ENCODE measurements at regions not wholly inside any gene's neighbourhood (a gene's known extent, or its start where the extent isn't known, plus 50 kb on each side); places are given as distances from the start of the nearest gene placed in this dataset.
A peak's percentile ranks its signal among the peaks of the same experiment; 100 is the strongest.

DNA sequence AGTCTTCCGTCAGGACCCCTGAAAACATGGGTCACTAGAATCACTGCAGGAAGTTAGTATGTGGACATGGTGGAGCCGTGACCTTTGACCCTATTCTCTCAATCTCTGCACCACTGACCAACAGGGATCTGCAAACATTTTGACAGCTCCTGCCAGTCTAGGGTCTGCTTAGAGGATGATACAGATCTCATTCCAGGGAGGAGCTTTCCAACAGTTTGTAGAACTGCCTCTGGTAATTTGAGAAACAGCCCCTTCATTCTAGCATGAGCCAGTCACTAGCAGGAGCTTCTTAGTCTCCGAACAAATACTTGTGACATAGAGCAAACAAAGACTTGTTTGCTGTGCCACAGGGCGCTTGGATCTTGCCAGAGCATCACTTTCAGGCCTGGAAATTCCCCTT, 270.3 kb upstream of the CFAP20DC start:
- no peaks in the 10 kb centered on the region for H3K36me3 ChIP-seq (ENCODE audit: control insufficient read depth, insufficient read depth, low read length)
- H3K27me3 ChIP-seq (replicated peaks; ENCODE audit: control insufficient read depth, insufficient read depth, low read length, poor library complexity, severe bottlenecking), result no peaks in the 10 kb centered on the region
- H3K4me3 ChIP-seq (ENCODE audit: insufficient read depth, low read depth, low read length, poor library complexity, severe bottlenecking), result no peak overlapping the region
- H3K27ac ChIP-seq (ENCODE audit: insufficient read depth, low read length, poor library complexity, severe bottlenecking), result no peak overlapping the region
- H3K4me1 ChIP-seq (ENCODE audit: control insufficient read depth, insufficient read depth, low read length, poor library complexity, severe bottlenecking), result no peaks in the 10 kb centered on the region
- no peaks in the 10 kb centered on the region for H3K9me3 ChIP-seq (ENCODE audit: control insufficient read depth, low read length)
- no peak for DNase-seq

DNA sequence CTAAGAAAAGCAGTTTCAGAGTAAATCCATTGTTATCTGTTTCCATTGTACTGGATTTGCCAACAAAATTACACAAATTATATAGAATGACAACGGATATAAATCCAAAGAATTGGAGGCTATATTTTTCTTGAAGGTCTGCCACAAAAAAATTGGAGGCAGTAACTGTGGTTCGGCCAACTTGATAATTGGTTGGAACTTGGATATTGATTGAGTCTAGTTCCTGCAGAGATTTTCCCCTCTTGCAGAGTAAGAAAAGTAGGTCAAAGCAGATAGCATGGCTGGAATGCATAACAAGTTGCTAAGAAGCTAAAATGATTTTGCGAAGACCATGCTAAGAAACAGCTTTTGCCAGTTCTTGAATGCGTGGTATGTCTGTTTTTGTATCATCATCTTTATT, 269.6 kb upstream of the CFAP20DC start:
- DNase-seq, result no peak
- Histone ChIP-seq H3K36me3 (ENCODE audit: control insufficient read depth, insufficient read depth, low read length) (no peaks in the 10 kb centered on the region), H3K27me3 (replicated peaks; ENCODE audit: control insufficient read depth, insufficient read depth, low read length, poor library complexity, severe bottlenecking) (no peaks in the 10 kb centered on the region), H3K9me3 (ENCODE audit: control insufficient read depth, low read length) (no peaks in the 10 kb centered on the region), H3K4me1 (ENCODE audit: control insufficient read depth, insufficient read depth, low read length, poor library complexity, severe bottlenecking) (no peaks in the 10 kb centered on the region), H3K27ac (ENCODE audit: insufficient read depth, low read length, poor library complexity, severe bottlenecking) (no peak overlapping the region), H3K4me3 (ENCODE audit: insufficient read depth, low read depth, low read length, poor library complexity, severe bottlenecking) (no peak overlapping the region)

DNA sequence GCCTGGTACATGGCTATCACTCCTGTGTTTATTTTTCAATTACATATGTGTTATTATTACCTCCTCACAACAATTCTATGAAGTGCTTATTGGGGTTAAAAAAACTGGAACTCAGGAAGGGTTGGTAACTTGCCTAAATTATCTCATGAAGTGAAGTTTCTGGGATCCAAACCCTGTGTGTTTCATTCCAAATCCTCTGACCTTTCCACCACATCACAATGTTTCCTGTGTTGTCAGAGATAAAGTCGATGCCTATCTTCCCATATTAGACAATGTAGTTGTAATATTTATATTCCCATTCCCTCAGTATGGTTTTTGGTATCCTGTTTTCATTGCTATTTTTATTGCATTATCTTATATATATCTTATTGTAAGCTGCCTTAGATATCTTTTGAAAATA, 269.1 kb upstream of the CFAP20DC start:
- no peaks in the 10 kb centered on the region for H3K4me1 ChIP-seq (ENCODE audit: control insufficient read depth, insufficient read depth, low read length, poor library complexity, severe bottlenecking)

GRCh38 chr3:59317386-59317785, 267.6 kb upstream of the CFAP20DC start:
- no peak overlapping the region for H3K27ac ChIP-seq (ENCODE audit: insufficient read depth, low read length, poor library complexity, severe bottlenecking)
- H3K9me3 ChIP-seq (ENCODE audit: control insufficient read depth, low read length), result no peaks in the 10 kb centered on the region
- no peaks in the 10 kb centered on the region for H3K4me1 ChIP-seq (ENCODE audit: control insufficient read depth, insufficient read depth, low read length, poor library complexity, severe bottlenecking)
- H3K36me3 ChIP-seq (ENCODE audit: control insufficient read depth, insufficient read depth, low read length), result no peaks in the 10 kb centered on the region
- no peaks in the 10 kb centered on the region for H3K27me3 ChIP-seq (replicated peaks; ENCODE audit: control insufficient read depth, insufficient read depth, low read length, poor library complexity, severe bottlenecking)
- H3K4me3 ChIP-seq (ENCODE audit: insufficient read depth, low read depth, low read length, poor library complexity, severe bottlenecking), result no peak overlapping the region
- DNase-seq, result no peak

More for the DNA sequence above, 269.1 kb upstream of the CFAP20DC start:
- H3K4me3 ChIP-seq (ENCODE audit: insufficient read depth, low read depth, low read length, poor library complexity, severe bottlenecking), result no peak overlapping the region
- DNase-seq, result no peak
- no peaks in the 10 kb centered on the region for H3K27me3 ChIP-seq (replicated peaks; ENCODE audit: control insufficient read depth, insufficient read depth, low read length, poor library complexity, severe bottlenecking)
- H3K9me3 ChIP-seq (ENCODE audit: control insufficient read depth, low read length), result no peaks in the 10 kb centered on the region
- H3K27ac ChIP-seq (ENCODE audit: insufficient read depth, low read length, poor library complexity, severe bottlenecking), result no peak overlapping the region
- H3K36me3 ChIP-seq (ENCODE audit: control insufficient read depth, insufficient read depth, low read length), result no peaks in the 10 kb centered on the region

DNA sequence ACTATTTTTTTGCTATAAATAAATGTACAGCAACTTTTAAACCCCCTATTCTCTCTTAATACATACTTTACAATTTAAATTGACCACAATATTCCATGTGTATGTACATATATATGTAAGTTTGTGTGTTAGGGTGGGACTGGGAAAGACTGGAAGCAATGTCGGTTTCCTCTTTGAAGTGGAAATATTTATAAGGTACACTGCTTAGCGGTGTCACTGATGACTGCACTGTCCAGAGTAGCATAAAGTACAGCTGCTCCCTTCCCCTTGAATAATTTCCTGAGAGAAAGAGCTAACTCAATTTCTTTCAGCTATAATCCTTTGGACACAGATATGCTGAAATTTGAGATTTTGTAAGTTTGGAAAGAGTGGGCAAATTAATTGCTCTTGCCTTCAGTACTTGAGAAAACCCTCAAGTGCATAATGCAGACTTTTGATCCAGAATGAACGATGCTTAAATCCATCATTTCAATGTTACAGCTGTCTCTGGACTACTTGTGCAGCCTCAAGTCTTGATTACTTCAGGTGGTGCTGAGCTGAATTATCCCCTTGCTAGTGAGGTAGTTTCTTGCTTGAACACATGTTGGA, 267.0 kb upstream of the CFAP20DC start:
- H3K27me3 ChIP-seq (replicated peaks; ENCODE audit: control insufficient read depth, insufficient read depth, low read length, poor library complexity, severe bottlenecking), result no peaks in the 10 kb centered on the region
- H3K9me3 ChIP-seq (ENCODE audit: control insufficient read depth, low read length), result no peaks in the 10 kb centered on the region
- H3K4me3 ChIP-seq (ENCODE audit: insufficient read depth, low read depth, low read length, poor library complexity, severe bottlenecking), result no peak overlapping the region
- no peaks in the 10 kb centered on the region for H3K36me3 ChIP-seq (ENCODE audit: control insufficient read depth, insufficient read depth, low read length)
- no peak for DNase-seq
- no peak overlapping the region for H3K27ac ChIP-seq (ENCODE audit: insufficient read depth, low read length, poor library complexity, severe bottlenecking)
- no peaks in the 10 kb centered on the region for H3K4me1 ChIP-seq (ENCODE audit: control insufficient read depth, insufficient read depth, low read length, poor library complexity, severe bottlenecking)

- no peak overlapping the region for H3K27ac ChIP-seq (ENCODE audit: insufficient read depth, low read length, poor library complexity, severe bottlenecking)
- no peak overlapping the region for H3K4me3 ChIP-seq (ENCODE audit: insufficient read depth, low read depth, low read length, poor library complexity, severe bottlenecking)
- no peaks in the 10 kb centered on the region for H3K9me3 ChIP-seq (ENCODE audit: control insufficient read depth, low read length)
- H3K4me1 ChIP-seq (ENCODE audit: control insufficient read depth, insufficient read depth, low read length, poor library complexity, severe bottlenecking), result no peaks in the 10 kb centered on the region
- H3K27me3 ChIP-seq (replicated peaks; ENCODE audit: control insufficient read depth, insufficient read depth, low read length, poor library complexity, severe bottlenecking), result no peaks in the 10 kb centered on the region
- DNase-seq, result peak in 1 of 3 donors; percentile 9
- no peaks in the 10 kb centered on the region for H3K36me3 ChIP-seq (ENCODE audit: control insufficient read depth, insufficient read depth, low read length)
These were observed 263.5 kb upstream of the CFAP20DC start for GRCh38 chr3:59313365-59313764.

DNA sequence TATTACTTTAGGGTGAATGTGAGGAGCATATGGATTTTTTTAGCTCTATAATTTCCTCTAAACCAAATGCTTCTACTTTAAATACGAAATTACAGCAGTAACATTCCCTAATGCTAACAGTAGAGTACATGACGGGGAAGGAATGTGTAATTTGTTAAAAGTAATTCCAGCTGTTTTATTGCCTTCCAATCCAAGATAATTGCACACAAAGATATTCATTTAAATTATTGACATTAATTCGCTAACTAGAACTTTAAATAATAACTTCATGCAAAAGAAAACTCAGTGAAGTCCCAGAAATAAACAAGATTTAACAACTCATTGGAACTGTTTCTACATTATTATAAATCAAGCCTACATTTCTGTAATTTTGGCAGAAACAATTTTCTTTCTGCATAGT, 261.4 kb upstream of the CFAP20DC start:
- DNase-seq, result no peak
- Histone ChIP-seq H3K4me1 (ENCODE audit: control insufficient read depth, insufficient read depth, low read length, poor library complexity, severe bottlenecking) (no peaks in the 10 kb centered on the region), H3K27me3 (replicated peaks; ENCODE audit: control insufficient read depth, insufficient read depth, low read length, poor library complexity, severe bottlenecking) (no peaks in the 10 kb centered on the region), H3K9me3 (ENCODE audit: control insufficient read depth, low read length) (no peaks in the 10 kb centered on the region), H3K4me3 (ENCODE audit: insufficient read depth, low read depth, low read length, poor library complexity, severe bottlenecking) (no peak overlapping the region), H3K27ac (ENCODE audit: insufficient read depth, low read length, poor library complexity, severe bottlenecking) (no peak overlapping the region), H3K36me3 (ENCODE audit: control insufficient read depth, insufficient read depth, low read length) (no peaks in the 10 kb centered on the region)

DNA sequence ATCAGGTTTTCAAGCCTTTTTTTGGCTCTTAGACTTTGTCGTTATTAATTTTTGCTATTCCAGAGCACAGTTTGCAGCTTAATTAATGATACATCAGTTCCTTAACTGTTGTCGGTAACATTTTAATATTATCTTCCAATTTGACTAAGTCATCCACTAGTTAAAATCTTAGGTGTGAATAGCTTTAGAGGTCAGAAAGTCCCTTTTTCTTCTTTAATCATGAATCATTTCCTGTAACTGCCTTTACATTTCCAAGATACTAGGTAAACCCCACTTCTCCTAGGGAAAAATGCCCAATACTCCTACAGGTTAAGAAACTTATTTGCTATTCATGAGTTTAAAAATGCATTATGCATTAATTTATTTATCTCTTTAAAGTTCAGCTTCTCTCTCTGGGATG, 260.9 kb upstream of the CFAP20DC start:
- no peaks in the 10 kb centered on the region for H3K36me3 ChIP-seq (ENCODE audit: control insufficient read depth, insufficient read depth, low read length)
- H3K27me3 ChIP-seq (replicated peaks; ENCODE audit: control insufficient read depth, insufficient read depth, low read length, poor library complexity, severe bottlenecking), result no peaks in the 10 kb centered on the region
- no peak overlapping the region for H3K4me3 ChIP-seq (ENCODE audit: insufficient read depth, low read depth, low read length, poor library complexity, severe bottlenecking)
- H3K27ac ChIP-seq (ENCODE audit: insufficient read depth, low read length, poor library complexity, severe bottlenecking), result no peak overlapping the region
- no peaks in the 10 kb centered on the region for H3K4me1 ChIP-seq (ENCODE audit: control insufficient read depth, insufficient read depth, low read length, poor library complexity, severe bottlenecking)
- DNase-seq, result no peak
- H3K9me3 ChIP-seq (ENCODE audit: control insufficient read depth, low read length), result no peaks in the 10 kb centered on the region

DNA sequence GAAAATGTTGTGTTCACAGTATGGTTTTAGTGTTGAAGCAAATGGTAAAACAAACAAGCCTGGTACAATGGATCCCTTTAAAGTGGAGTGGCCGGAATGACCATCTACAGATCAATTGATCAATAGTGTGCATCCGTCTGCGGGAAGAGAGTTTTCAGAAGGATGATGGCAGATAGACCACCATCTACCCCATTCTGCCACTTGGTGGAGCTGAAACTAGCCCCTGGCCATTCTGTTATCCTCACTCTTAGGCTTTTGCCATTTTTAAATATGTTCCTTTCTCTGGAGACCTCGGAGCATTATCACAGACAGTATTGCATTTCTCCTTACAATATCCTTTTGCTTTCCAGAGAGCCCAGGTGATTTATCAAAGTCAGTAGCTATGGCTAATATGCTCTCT, 258.9 kb upstream of the CFAP20DC start:
- Histone ChIP-seq H3K36me3 (ENCODE audit: control insufficient read depth, insufficient read depth, low read length) (no peaks in the 10 kb centered on the region), H3K4me1 (ENCODE audit: control insufficient read depth, insufficient read depth, low read length, poor library complexity, severe bottlenecking) (no peaks in the 10 kb centered on the region), H3K4me3 (ENCODE audit: insufficient read depth, low read depth, low read length, poor library complexity, severe bottlenecking) (no peak overlapping the region), H3K27ac (ENCODE audit: insufficient read depth, low read length, poor library complexity, severe bottlenecking) (no peak overlapping the region), H3K27me3 (replicated peaks; ENCODE audit: control insufficient read depth, insufficient read depth, low read length, poor library complexity, severe bottlenecking) (no peaks in the 10 kb centered on the region), H3K9me3 (ENCODE audit: control insufficient read depth, low read length) (no peaks in the 10 kb centered on the region)
- no peak for DNase-seq

DNA sequence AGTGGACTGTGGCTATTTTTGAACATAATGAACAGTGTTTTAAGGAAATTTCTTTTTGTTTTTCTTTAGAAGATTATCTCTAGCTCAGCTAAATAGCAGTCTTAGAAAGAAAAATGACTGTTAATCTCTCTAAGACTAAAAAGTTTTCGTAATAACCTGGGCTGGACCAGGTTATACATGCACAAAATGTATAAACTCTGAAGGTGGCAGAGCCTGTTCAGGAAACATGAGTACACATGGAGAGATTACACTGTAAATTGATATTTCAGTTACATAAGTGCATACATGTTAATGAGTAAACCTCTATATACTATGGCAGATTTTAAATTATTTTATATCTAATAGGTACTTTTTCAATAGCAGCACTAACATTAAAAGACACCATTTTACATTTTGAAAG, 258.2 kb upstream of the CFAP20DC start:
- Histone ChIP-seq H3K27me3 (replicated peaks; ENCODE audit: control insufficient read depth, insufficient read depth, low read length, poor library complexity, severe bottlenecking) (no peaks in the 10 kb centered on the region), H3K9me3 (ENCODE audit: control insufficient read depth, low read length) (no peaks in the 10 kb centered on the region), H3K36me3 (ENCODE audit: control insufficient read depth, insufficient read depth, low read length) (no peaks in the 10 kb centered on the region), H3K27ac (ENCODE audit: insufficient read depth, low read length, poor library complexity, severe bottlenecking) (no peak overlapping the region), H3K4me3 (ENCODE audit: insufficient read depth, low read depth, low read length, poor library complexity, severe bottlenecking) (no peak overlapping the region), H3K4me1 (ENCODE audit: control insufficient read depth, insufficient read depth, low read length, poor library complexity, severe bottlenecking) (no peaks in the 10 kb centered on the region)
- DNase-seq, result no peak

DNA sequence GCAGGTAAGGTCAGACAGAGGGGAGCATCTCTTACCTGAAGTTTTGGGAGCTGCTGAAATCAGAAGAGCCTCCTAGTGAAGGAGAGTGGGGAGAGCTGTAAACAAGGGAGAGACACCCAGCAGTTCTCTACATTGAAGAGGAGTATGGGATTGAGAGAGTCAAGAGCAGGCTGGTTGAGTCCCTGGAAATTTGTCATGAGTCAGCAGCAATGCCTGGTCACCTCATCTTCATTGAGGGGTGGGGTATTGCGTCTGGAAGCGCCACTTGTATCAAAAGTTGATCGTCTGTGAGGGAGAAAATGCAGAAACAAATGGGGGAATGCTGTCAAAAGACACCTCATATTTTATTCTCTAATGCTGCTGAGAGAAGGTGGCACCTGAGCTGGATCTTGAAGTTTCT, 256.6 kb upstream of the CFAP20DC start:
- H3K4me3 ChIP-seq (ENCODE audit: insufficient read depth, low read depth, low read length, poor library complexity, severe bottlenecking), result no peak overlapping the region
- H3K9me3 ChIP-seq (ENCODE audit: control insufficient read depth, low read length), result no peaks in the 10 kb centered on the region
- no peaks in the 10 kb centered on the region for H3K4me1 ChIP-seq (ENCODE audit: control insufficient read depth, insufficient read depth, low read length, poor library complexity, severe bottlenecking)
- H3K27ac ChIP-seq (ENCODE audit: insufficient read depth, low read length, poor library complexity, severe bottlenecking), result no peak overlapping the region
- H3K36me3 ChIP-seq (ENCODE audit: control insufficient read depth, insufficient read depth, low read length), result no peaks in the 10 kb centered on the region
- no peak for DNase-seq
- H3K27me3 ChIP-seq (replicated peaks; ENCODE audit: control insufficient read depth, insufficient read depth, low read length, poor library complexity, severe bottlenecking), result no peaks in the 10 kb centered on the region
